ENCODE measurements at regions not wholly inside any gene's neighbourhood (a gene's known extent, or its start where the extent isn't known, plus 50 kb on each side); places are given as distances from the start of the nearest gene placed in this dataset.

DNA sequence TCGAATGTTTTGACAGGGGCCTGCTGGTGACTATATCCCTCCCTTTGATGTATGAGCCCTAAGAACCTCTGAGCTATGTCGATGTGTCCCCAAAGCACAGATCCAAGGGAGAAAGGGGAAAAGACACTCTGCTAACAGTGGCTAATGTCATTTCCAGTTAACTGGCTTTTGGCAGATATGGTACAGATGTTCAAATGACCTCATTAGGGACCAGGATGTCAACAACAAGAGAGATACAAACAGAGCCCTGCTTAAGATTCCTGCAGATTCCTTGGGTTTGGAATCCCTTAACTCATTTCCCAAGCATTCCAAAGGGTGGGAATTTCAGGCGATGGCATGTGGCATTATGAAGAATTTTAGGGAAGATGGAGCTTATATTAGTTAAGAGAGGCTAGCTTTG lies 517.3 kb downstream of the SOX6 start:
- Histone ChIP-seq H3K27me3 (ENCODE audit: insufficient read depth) (no peaks in the 10 kb centered on the region), H2AFZ (no peak overlapping the region), H3K36me3 (ENCODE audit: insufficient read depth) (no peaks in the 10 kb centered on the region), H3K9me2 (ENCODE audit: insufficient read depth) (no peaks in the 10 kb centered on the region), H3K27ac (ENCODE audit: low read depth) (no peak overlapping the region), H3K4me2 (no peak overlapping the region), H4K20me1 (replicated peaks; ENCODE audit: insufficient read depth) (no peaks in the 10 kb centered on the region), H3K79me2 (replicated peaks; ENCODE audit: insufficient read depth) (no peaks in the 10 kb centered on the region), H3F3A (replicated peaks; ENCODE audit: low read depth) (no peaks in the 10 kb centered on the region), H3K4me3 (no peak overlapping the region), H3K4me1 (ENCODE audit: insufficient read depth) (peaks cover 18% of the 10 kb centered on the region)
- Mint-ChIP-seq H3K9me3 (no peaks in the 10 kb centered on the region), H3K36me3 (ENCODE audit: low read depth) (no peaks in the 10 kb centered on the region), H3K27ac (no peak overlapping the region), H3K27me3 (ENCODE audit: insufficient read depth, low read depth, poor library complexity) (peaks cover 4% of the 10 kb centered on the region), H3K4me1 (peaks cover 18% of the 10 kb centered on the region), H3K4me3 (no peak overlapping the region)
- TF ChIP-seq ZNF114 (CRISPR knock-in tag; IDR thresholded peaks at IDR 0.05): no peak
- TF ChIP-seq, protein P1, sequence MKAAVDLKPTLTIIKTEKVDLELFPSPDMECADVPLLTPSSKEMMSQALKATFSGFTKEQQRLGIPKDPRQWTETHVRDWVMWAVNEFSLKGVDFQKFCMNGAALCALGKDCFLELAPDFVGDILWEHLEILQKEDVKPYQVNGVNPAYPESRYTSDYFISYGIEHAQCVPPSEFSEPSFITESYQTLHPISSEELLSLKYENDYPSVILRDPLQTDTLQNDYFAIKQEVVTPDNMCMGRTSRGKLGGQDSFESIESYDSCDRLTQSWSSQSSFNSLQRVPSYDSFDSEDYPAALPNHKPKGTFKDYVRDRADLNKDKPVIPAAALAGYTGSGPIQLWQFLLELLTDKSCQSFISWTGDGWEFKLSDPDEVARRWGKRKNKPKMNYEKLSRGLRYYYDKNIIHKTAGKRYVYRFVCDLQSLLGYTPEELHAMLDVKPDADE (IDR thresholded peaks at IDR 0.05): no peak
- TF ChIP-seq, protein P2, sequence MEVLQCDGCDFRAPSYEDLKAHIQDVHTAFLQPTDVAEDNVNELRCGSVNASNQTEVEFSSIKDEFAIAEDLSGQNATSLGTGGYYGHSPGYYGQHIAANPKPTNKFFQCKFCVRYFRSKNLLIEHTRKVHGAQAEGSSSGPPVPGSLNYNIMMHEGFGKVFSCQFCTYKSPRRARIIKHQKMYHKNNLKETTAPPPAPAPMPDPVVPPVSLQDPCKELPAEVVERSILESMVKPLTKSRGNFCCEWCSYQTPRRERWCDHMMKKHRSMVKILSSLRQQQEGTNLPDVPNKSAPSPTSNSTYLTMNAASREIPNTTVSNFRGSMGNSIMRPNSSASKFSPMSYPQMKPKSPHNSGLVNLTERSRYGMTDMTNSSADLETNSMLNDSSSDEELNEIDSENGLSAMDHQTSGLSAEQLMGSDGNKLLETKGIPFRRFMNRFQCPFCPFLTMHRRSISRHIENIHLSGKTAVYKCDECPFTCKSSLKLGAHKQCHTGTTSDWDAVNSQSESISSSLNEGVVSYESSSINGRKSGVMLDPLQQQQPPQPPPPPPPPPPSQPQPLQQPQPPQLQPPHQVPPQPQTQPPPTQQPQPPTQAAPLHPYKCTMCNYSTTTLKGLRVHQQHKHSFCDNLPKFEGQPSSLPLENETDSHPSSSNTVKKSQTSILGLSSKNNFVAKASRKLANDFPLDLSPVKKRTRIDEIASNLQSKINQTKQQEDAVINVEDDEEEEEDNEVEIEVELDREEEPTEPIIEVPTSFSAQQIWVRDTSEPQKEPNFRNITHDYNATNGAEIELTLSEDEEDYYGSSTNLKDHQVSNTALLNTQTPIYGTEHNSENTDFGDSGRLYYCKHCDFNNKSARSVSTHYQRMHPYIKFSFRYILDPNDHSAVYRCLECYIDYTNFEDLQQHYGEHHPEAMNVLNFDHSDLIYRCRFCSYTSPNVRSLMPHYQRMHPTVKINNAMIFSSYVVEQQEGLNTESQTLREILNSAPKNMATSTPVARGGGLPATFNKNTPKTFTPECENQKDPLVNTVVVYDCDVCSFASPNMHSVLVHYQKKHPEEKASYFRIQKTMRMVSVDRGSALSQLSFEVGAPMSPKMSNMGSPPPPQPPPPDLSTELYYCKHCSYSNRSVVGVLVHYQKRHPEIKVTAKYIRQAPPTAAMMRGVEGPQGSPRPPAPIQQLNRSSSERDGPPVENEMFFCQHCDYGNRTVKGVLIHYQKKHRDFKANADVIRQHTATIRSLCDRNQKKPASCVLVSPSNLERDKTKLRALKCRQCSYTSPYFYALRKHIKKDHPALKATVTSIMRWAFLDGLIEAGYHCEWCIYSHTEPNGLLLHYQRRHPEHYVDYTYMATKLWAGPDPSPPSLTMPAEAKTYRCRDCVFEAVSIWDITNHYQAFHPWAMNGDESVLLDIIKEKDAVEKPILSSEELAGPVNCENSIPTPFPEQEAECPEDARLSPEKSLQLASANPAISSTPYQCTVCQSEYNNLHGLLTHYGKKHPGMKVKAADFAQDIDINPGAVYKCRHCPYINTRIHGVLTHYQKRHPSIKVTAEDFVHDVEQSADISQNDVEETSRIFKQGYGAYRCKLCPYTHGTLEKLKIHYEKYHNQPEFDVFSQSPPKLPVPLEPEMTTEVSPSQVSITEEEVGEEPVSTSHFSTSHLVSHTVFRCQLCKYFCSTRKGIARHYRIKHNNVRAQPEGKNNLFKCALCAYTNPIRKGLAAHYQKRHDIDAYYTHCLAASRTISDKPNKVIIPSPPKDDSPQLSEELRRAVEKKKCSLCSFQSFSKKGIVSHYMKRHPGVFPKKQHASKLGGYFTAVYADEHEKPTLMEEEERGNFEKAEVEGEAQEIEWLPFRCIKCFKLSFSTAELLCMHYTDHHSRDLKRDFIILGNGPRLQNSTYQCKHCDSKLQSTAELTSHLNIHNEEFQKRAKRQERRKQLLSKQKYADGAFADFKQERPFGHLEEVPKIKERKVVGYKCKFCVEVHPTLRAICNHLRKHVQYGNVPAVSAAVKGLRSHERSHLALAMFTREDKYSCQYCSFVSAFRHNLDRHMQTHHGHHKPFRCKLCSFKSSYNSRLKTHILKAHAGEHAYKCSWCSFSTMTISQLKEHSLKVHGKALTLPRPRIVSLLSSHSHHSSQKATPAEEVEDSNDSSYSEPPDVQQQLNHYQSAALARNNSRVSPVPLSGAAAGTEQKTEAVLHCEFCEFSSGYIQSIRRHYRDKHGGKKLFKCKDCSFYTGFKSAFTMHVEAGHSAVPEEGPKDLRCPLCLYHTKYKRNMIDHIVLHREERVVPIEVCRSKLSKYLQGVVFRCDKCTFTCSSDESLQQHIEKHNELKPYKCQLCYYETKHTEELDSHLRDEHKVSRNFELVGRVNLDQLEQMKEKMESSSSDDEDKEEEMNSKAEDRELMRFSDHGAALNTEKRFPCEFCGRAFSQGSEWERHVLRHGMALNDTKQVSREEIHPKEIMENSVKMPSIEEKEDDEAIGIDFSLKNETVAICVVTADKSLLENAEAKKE (CRISPR knock-in tag; IDR thresholded peaks at IDR 0.05): no peak
- TF ChIP-seq STAT1 (IDR thresholded peaks at IDR 0.05; ENCODE audit: unreplicated experiment): no peak
- no peak for TF ChIP-seq NANOG (IDR thresholded peaks at IDR 0.05; ENCODE audit: borderline replicate concordance)
- no peak for TF ChIP-seq POLR2AphosphoS5 (IDR thresholded peaks at IDR 0.05; ENCODE audit: low read depth)
- TF ChIP-seq, protein P3, sequence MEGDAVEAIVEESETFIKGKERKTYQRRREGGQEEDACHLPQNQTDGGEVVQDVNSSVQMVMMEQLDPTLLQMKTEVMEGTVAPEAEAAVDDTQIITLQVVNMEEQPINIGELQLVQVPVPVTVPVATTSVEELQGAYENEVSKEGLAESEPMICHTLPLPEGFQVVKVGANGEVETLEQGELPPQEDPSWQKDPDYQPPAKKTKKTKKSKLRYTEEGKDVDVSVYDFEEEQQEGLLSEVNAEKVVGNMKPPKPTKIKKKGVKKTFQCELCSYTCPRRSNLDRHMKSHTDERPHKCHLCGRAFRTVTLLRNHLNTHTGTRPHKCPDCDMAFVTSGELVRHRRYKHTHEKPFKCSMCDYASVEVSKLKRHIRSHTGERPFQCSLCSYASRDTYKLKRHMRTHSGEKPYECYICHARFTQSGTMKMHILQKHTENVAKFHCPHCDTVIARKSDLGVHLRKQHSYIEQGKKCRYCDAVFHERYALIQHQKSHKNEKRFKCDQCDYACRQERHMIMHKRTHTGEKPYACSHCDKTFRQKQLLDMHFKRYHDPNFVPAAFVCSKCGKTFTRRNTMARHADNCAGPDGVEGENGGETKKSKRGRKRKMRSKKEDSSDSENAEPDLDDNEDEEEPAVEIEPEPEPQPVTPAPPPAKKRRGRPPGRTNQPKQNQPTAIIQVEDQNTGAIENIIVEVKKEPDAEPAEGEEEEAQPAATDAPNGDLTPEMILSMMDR (conservative IDR thresholded peaks at IDR 0.05; ENCODE audit: low read depth in 2 of 2): no peak
- TF ChIP-seq ZNF331 (CRISPR knock-in tag; IDR thresholded peaks at IDR 0.05; ENCODE audit: low read depth): no peak
- TF ChIP-seq CREB1 (CRISPR knock-in tag; IDR thresholded peaks at IDR 0.05; ENCODE audit: low read depth): no peak
- TF ChIP-seq, protein P4, sequence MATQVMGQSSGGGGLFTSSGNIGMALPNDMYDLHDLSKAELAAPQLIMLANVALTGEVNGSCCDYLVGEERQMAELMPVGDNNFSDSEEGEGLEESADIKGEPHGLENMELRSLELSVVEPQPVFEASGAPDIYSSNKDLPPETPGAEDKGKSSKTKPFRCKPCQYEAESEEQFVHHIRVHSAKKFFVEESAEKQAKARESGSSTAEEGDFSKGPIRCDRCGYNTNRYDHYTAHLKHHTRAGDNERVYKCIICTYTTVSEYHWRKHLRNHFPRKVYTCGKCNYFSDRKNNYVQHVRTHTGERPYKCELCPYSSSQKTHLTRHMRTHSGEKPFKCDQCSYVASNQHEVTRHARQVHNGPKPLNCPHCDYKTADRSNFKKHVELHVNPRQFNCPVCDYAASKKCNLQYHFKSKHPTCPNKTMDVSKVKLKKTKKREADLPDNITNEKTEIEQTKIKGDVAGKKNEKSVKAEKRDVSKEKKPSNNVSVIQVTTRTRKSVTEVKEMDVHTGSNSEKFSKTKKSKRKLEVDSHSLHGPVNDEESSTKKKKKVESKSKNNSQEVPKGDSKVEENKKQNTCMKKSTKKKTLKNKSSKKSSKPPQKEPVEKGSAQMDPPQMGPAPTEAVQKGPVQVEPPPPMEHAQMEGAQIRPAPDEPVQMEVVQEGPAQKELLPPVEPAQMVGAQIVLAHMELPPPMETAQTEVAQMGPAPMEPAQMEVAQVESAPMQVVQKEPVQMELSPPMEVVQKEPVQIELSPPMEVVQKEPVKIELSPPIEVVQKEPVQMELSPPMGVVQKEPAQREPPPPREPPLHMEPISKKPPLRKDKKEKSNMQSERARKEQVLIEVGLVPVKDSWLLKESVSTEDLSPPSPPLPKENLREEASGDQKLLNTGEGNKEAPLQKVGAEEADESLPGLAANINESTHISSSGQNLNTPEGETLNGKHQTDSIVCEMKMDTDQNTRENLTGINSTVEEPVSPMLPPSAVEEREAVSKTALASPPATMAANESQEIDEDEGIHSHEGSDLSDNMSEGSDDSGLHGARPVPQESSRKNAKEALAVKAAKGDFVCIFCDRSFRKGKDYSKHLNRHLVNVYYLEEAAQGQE (IDR thresholded peaks at IDR 0.05; ENCODE audit: unreplicated experiment): no peak
- TF ChIP-seq EZH2phosphoT487 (IDR thresholded peaks at IDR 0.05; ENCODE audit: unreplicated experiment): no peak
- TF ChIP-seq EZH2 (IDR thresholded peaks at IDR 0.05; ENCODE audit: low read depth, unreplicated experiment): no peak
- TF ChIP-seq JUNB (IDR thresholded peaks at IDR 0.05; ENCODE audit: unreplicated experiment): no peak
- no peak for ATAC-seq
- DNase-seq (ENCODE audit: low spot score): no peak
